Activated B cell treated with CpG ODN at 0.5 μM for 24 hours (primary cell): ENCODE measurements at regions not wholly inside any gene's neighbourhood (a gene's known extent, or its start where the extent isn't known, plus 50 kb on each side); places are given as distances from the start of the nearest gene placed in this dataset.

Source experiments
- ATAC-seq: fragments of 200-7000 bp; cut with Tn5 transposase; one replicate; pipeline ENCODE4 v1.10.0; 2021; ENCODE audit warnings: low read depth, mild to moderate bottlenecking, moderate library complexity
- CTCF ChIA-PET: fragments of 350-600 bp; sonication (Branson Sonifier 250); formaldehyde crosslinking; loops from one replicate; lab custom pipeline; 2021; ENCODE audit warnings: antibody characterized with exemption; lab: Charles Lee
- POLR2A ChIA-PET: fragments of 350-600 bp; sonication (Branson Sonifier 250); formaldehyde crosslinking; loops from one replicate; lab custom pipeline; 2021; ENCODE audit warnings: antibody characterized with exemption; lab: Charles Lee
- DNase-seq: peaks from one replicate; pipeline ENCODE4 v3.0.0; 2022
- H3K27ac Mint-ChIP-seq: one replicate; pipeline ENCODE4 v1.8.0; 2020; ENCODE audit warnings: mixed read lengths
- H3K27me3 Mint-ChIP-seq: one replicate; pipeline ENCODE4 v1.8.0; 2021; ENCODE audit warnings: mixed read lengths
- H3K36me3 Mint-ChIP-seq: one replicate; pipeline ENCODE4 v1.8.0; 2021; ENCODE audit warnings: low read depth, mixed read lengths
- H3K4me1 Mint-ChIP-seq: one replicate; pipeline ENCODE4 v1.8.0; 2021; ENCODE audit warnings: mixed read lengths
- H3K4me3 Mint-ChIP-seq: one replicate; pipeline ENCODE4 v1.8.0; 2020; ENCODE audit warnings: mild to moderate bottlenecking, mixed read lengths
- H3K9me3 Mint-ChIP-seq: one replicate; pipeline ENCODE4 v1.8.0; 2020; ENCODE audit warnings: mixed read lengths
- CTCF ChIP-seq: fragments of 200-600 bp; IDR thresholded peaks from one replicate; pipeline ENCODE4 v1.8.0; 2022; ENCODE audit warnings: antibody characterized with exemption, mild to moderate bottlenecking
- intact Hi-C: fragments of 100-400 bp; cut with micrococcal nuclease; formaldehyde crosslinking; loops from one replicate; pipeline ENCODE4 v1.15.1; 2024

- CTCF ChIA-PET: no interaction called here
- ATAC-seq (no peak), DNase-seq (no peak)
- intact Hi-C loops: no loop called here
- TF ChIP-seq CTCF: no peak
- Mint-ChIP-seq H3K27ac (no peak overlapping the region), H3K4me3 (no peak overlapping the region), H3K36me3 (no peaks in the 10 kb centered on the region), H3K9me3 (no peaks in the 10 kb centered on the region), H3K4me1 (peaks cover 55% of the 10 kb centered on the region), H3K27me3 (no peaks in the 10 kb centered on the region)
- POLR2A ChIA-PET: no interaction called here
These were observed 197.3 kb downstream of the ZBTB18 start for GRCh38 chr1:244248426-244248825.

GRCh38 chr1:244252211-244252610 is 199.5 kb downstream of the ADSS2 start:
- no peak for TF ChIP-seq CTCF
- Mint-ChIP-seq H3K4me3 (no peak overlapping the region), H3K9me3 (peaks cover 3% of the 10 kb centered on the region), H3K27ac (no peak overlapping the region), H3K4me1 (peaks cover 51% of the 10 kb centered on the region), H3K36me3 (no peaks in the 10 kb centered on the region), H3K27me3 (no peaks in the 10 kb centered on the region)
- intact Hi-C loops: no loop called here
- ChIA-PET CTCF (no interaction called here), POLR2A (no interaction called here)
- no peak for DNase-seq
- no peak for ATAC-seq

- no peaks in the 10 kb centered on the region for H3K27me3 Mint-ChIP-seq
- ChIA-PET POLR2A (interaction anchor here (1.5 to 2.2 kb wide), 2 partner anchors 180 to 207 kb away, joined by 6 to 9 read pairs; no protein-coding TSS in a partner anchor), CTCF (interaction anchor here (1.3 kb wide), 1 partner anchor 18 kb away, joined by 3 read pairs; no protein-coding TSS in a partner anchor)
- no peak for TF ChIP-seq CTCF
- peak overlapping the region; percentile 52 for H3K4me3 Mint-ChIP-seq
- H3K9me3 Mint-ChIP-seq: peaks cover 3% of the 10 kb centered on the region
- DNase-seq: peak; percentile 24
- H3K36me3 Mint-ChIP-seq: no peaks in the 10 kb centered on the region
- H3K27ac Mint-ChIP-seq: peak overlapping the region; percentile 84
- intact Hi-C loops: loop anchor here (2.0 kb wide), 1 partner anchor 206 kb away; no protein-coding TSS in a partner anchor
- ATAC-seq: peak; percentile 95
- H3K4me1 Mint-ChIP-seq: peaks cover 46% of the 10 kb centered on the region
These were observed 197.2 kb downstream of the ADSS2 start for GRCh38 chr1:244254467-244254866.

- Mint-ChIP-seq H3K4me3 (no peak overlapping the region), H3K36me3 (no peaks in the 10 kb centered on the region)
- intact Hi-C loops: loop anchor here (2.0 kb wide), 1 partner anchor 207 kb away; no protein-coding TSS in a partner anchor
These were observed 196.2 kb downstream of the ADSS2 start for GRCh38 chr1:244255426-244255965.

More at GRCh38 chr1:244255426-244255965, 196.2 kb downstream of the ADSS2 start:
- ATAC-seq (no peak), DNase-seq (no peak)
- peak overlapping the region; percentile 84 for H3K27ac Mint-ChIP-seq
- ChIA-PET CTCF (interaction anchor here (0.5 kb wide), 1 partner anchor 793 kb away, joined by 3 read pairs; no protein-coding TSS in a partner anchor), POLR2A (interaction anchor here (0.7 to 2.2 kb wide), 3 partner anchors 181 to 528 kb away, joined by 6 to 12 read pairs (median 9); no protein-coding TSS in a partner anchor)
- H3K9me3 Mint-ChIP-seq: peaks cover 3% of the 10 kb centered on the region
- peaks cover 46% of the 10 kb centered on the region for H3K4me1 Mint-ChIP-seq
- no peak for TF ChIP-seq CTCF
- no peaks in the 10 kb centered on the region for H3K27me3 Mint-ChIP-seq
